ENCODE measurements at regions not wholly inside any gene's neighbourhood (a gene's known extent, or its start where the extent isn't known, plus 50 kb on each side); places are given as distances from the start of the nearest gene placed in this dataset.

- Mint-ChIP-seq H3K27me3 (ENCODE audit: unreplicated experiment) (no peaks in the 10 kb centered on the region), H3K9me3 (ENCODE audit: low read depth, unreplicated experiment) (peaks cover 3% of the 10 kb centered on the region), H3K27ac (ENCODE audit: unreplicated experiment) (no peak overlapping the region), H3K36me3 (ENCODE audit: insufficient read depth, unreplicated experiment) (no peaks in the 10 kb centered on the region), H3K4me1 (ENCODE audit: low read depth, unreplicated experiment) (no peaks in the 10 kb centered on the region), H3K4me3 (ENCODE audit: low read depth, unreplicated experiment) (no peak overlapping the region)
- CTCF ChIA-PET, result no interaction called here
- no peak for TF ChIP-seq CTCF (IDR thresholded peaks at IDR 0.05; ENCODE audit: unreplicated experiment)
- intact Hi-C loops (cut with micrococcal nuclease; ENCODE audit: unreplicated experiment), result no loop called here
- no TSS peak for BruUV-seq (replicated peaks)
- DNase-seq, result no peak
Observed at GRCh38 chr6:164356814-164357213, 942.3 kb downstream of the QKI start.

GRCh38 chr6:164347455-164347854 is 932.9 kb downstream of the QKI start:
- no peaks in the 10 kb centered on the region for H3K4me1 Mint-ChIP-seq (ENCODE audit: low read depth, unreplicated experiment)
- TF ChIP-seq CTCF (IDR thresholded peaks at IDR 0.05; ENCODE audit: unreplicated experiment), result no peak
- CTCF ChIA-PET, result no interaction called here
- H3K9me3 Mint-ChIP-seq (ENCODE audit: low read depth, unreplicated experiment), result peaks cover 5% of the 10 kb centered on the region
- no peaks in the 10 kb centered on the region for H3K36me3 Mint-ChIP-seq (ENCODE audit: insufficient read depth, unreplicated experiment)
- no peak for DNase-seq
- intact Hi-C loops (cut with micrococcal nuclease; ENCODE audit: unreplicated experiment), result no loop called here
- BruUV-seq (replicated peaks), result no TSS peak
- H3K27me3 Mint-ChIP-seq (ENCODE audit: unreplicated experiment), result no peaks in the 10 kb centered on the region
- H3K4me3 Mint-ChIP-seq (ENCODE audit: low read depth, unreplicated experiment), result no peak overlapping the region
- no peak overlapping the region for H3K27ac Mint-ChIP-seq (ENCODE audit: unreplicated experiment)

- no peaks in the 10 kb centered on the region for H3K4me1 Mint-ChIP-seq (ENCODE audit: low read depth, unreplicated experiment)
- no peaks in the 10 kb centered on the region for H3K36me3 Mint-ChIP-seq (ENCODE audit: insufficient read depth, unreplicated experiment)
- no peaks in the 10 kb centered on the region for H3K27me3 Mint-ChIP-seq (ENCODE audit: unreplicated experiment)
- H3K27ac Mint-ChIP-seq (ENCODE audit: unreplicated experiment), result no peak overlapping the region
- DNase-seq, result no peak
- no peak overlapping the region for H3K4me3 Mint-ChIP-seq (ENCODE audit: low read depth, unreplicated experiment)
- no TSS peak for BruUV-seq (replicated peaks)
- TF ChIP-seq CTCF (IDR thresholded peaks at IDR 0.05; ENCODE audit: unreplicated experiment), result no peak
- peaks cover 10% of the 10 kb centered on the region for H3K9me3 Mint-ChIP-seq (ENCODE audit: low read depth, unreplicated experiment)
- CTCF ChIA-PET, result no interaction called here
- intact Hi-C loops (cut with micrococcal nuclease; ENCODE audit: unreplicated experiment), result no loop called here
Observed at GRCh38 chr6:164346631-164347030, 932.1 kb downstream of the QKI start.

- Mint-ChIP-seq H3K27me3 (ENCODE audit: unreplicated experiment) (no peaks in the 10 kb centered on the region), H3K36me3 (ENCODE audit: insufficient read depth, unreplicated experiment) (no peaks in the 10 kb centered on the region), H3K4me3 (ENCODE audit: low read depth, unreplicated experiment) (no peak overlapping the region), H3K27ac (ENCODE audit: unreplicated experiment) (no peak overlapping the region), H3K9me3 (ENCODE audit: low read depth, unreplicated experiment) (peaks cover 10% of the 10 kb centered on the region), H3K4me1 (ENCODE audit: low read depth, unreplicated experiment) (no peaks in the 10 kb centered on the region)
- intact Hi-C loops (cut with micrococcal nuclease; ENCODE audit: unreplicated experiment), result no loop called here
- no peak for DNase-seq
- BruUV-seq (replicated peaks), result no TSS peak
- no peak for TF ChIP-seq CTCF (IDR thresholded peaks at IDR 0.05; ENCODE audit: unreplicated experiment)
- CTCF ChIA-PET, result no interaction called here
Observed at GRCh38 chr6:164345806-164346496, 931.4 kb downstream of the QKI start.
